ENCODE measurements at regions not wholly inside any gene's neighbourhood (a gene's known extent, or its start where the extent isn't known, plus 50 kb on each side); places are given as distances from the start of the nearest gene placed in this dataset.
"Not testable (repeated sequence)": the region's sequence is repeated elsewhere in the genome, so short reads cannot be mapped to it uniquely, and the experiment has no call there.

GRCh38 chr7:131075406-131075805, 252.3 kb upstream of the MKLN1 start:
- no peak for DNase-seq (ENCODE audit: low read depth in 2 of 2)

GRCh38 chr7:131076032-131076431, 251.6 kb upstream of the MKLN1 start:
- no peak for DNase-seq (ENCODE audit: low read depth in 2 of 2)

GRCh38 chr7:131076711-131077181, 250.9 kb upstream of the MKLN1 start:
- no peak for DNase-seq (ENCODE audit: low read depth in 2 of 2)

GRCh38 chr7:131077735-131078134, 249.9 kb upstream of the MKLN1 start:
- no peak for DNase-seq (ENCODE audit: low read depth in 2 of 2)

- no peak for DNase-seq (ENCODE audit: low read depth in 2 of 2)
Observed at GRCh38 chr7:131080754-131081153, 246.9 kb upstream of the MKLN1 start.

GRCh38 chr7:131081308-131081707, 246.4 kb upstream of the MKLN1 start:
- no peak for DNase-seq (ENCODE audit: low read depth in 2 of 2)

- DNase-seq (ENCODE audit: low read depth in 2 of 2), result no peak
Observed at GRCh38 chr7:131083781-131084180, 243.9 kb upstream of the MKLN1 start.

GRCh38 chr7:131084336-131084735, 243.3 kb upstream of the MKLN1 start:
- DNase-seq (ENCODE audit: low read depth in 2 of 2), result not testable (repeated sequence)

- DNase-seq (ENCODE audit: low read depth in 2 of 2), result no peak
Observed at GRCh38 chr7:131087756-131088658, 239.7 kb upstream of the MKLN1 start.

GRCh38 chr7:131090188-131090587, 237.5 kb upstream of the MKLN1 start:
- no peak for DNase-seq (ENCODE audit: low read depth in 2 of 2)

GRCh38 chr7:131090886-131091692, 236.6 kb upstream of the MKLN1 start:
- DNase-seq (ENCODE audit: low read depth in 2 of 2), result no peak

GRCh38 chr7:131094685-131095084, 233.0 kb upstream of the MKLN1 start:
- DNase-seq (ENCODE audit: low read depth in 2 of 2), result no peak

GRCh38 chr7:131095346-131095745, 232.3 kb upstream of the MKLN1 start:
- DNase-seq (ENCODE audit: low read depth in 2 of 2), result no peak

GRCh38 chr7:131096267-131096927, 231.3 kb upstream of the MKLN1 start:
- DNase-seq (ENCODE audit: low read depth in 2 of 2), result no peak

GRCh38 chr7:131097662-131098376, 229.9 kb upstream of the MKLN1 start:
- DNase-seq (ENCODE audit: low read depth in 2 of 2), result no peak

- no peak for DNase-seq (ENCODE audit: low read depth in 2 of 2)
Observed at GRCh38 chr7:131098527-131098926, 229.1 kb upstream of the MKLN1 start.

- DNase-seq (ENCODE audit: low read depth in 2 of 2), result no peak
Observed at GRCh38 chr7:131100357-131101054, 227.2 kb upstream of the MKLN1 start.

GRCh38 chr7:131103997-131104396, 223.7 kb upstream of the MKLN1 start:
- no peak for DNase-seq (ENCODE audit: low read depth in 2 of 2)

- no peak for DNase-seq (ENCODE audit: low read depth in 2 of 2)
Observed at GRCh38 chr7:131104596-131105293, 222.9 kb upstream of the MKLN1 start.

GRCh38 chr7:131105294-131105798, 222.3 kb upstream of the MKLN1 start:
- DNase-seq (ENCODE audit: low read depth in 2 of 2), result no peak
